K562 (cell line): ENCODE measurements at regions not wholly inside any gene's neighbourhood (a gene's known extent, or its start where the extent isn't known, plus 50 kb on each side); places are given as distances from the start of the nearest gene placed in this dataset.

Experiments used
- ATAC-seq: fragments of 200-7000 bp; cut with Tn5 transposase; 3 replicates; pipeline ENCODE4 v1.9.1; 2020; ENCODE audit warnings: moderate library complexity
- BruUV-seq: library from RNA; stranded (reverse); fragments of 400-500 nt; replicated peaks from 2 replicates; lab custom pipeline; 2021; lab: Mats Ljungman, UMichigan
- CTCF ChIA-PET: fragments of 300-600 bp; formaldehyde crosslinking; extraction: SDS; loops from one replicate; lab custom pipeline; 2021; ENCODE audit warnings: low intra/inter-chr PET ratio; lab: Yijun Ruan, JAX
- POLR2A ChIA-PET: fragments of 300-600, 350-650 bp; sonication (Branson Sonifier 250); formaldehyde crosslinking; extraction: SDS; loops from one replicate; lab custom pipeline; 2021; ENCODE audit warnings: antibody characterized with exemption, inconsistent platforms; lab: Yijun Ruan, JAX
- DNase-seq, 4 experiments: peaks; one replicate each; pipeline versions ENCODE4 v3.0.0 to v3.0.0-alpha.2; 2011 to 2018; ENCODE audit warnings: low spot score in 3 of 4, mixed read lengths in 3 of 4; ENCODE audit errors: extremely low read depth in 1 of 4
- FAIRE-seq: peaks from 2 replicates; lab custom pipeline; 2011; peaks lifted over from hg19 to GRCh38; lab: Jason Lieb, UNC
- H2AFZ ChIP-seq: 2 replicates; pipeline ENCODE4 v1.6.0; 2011; ENCODE audit warnings: low read depth, low read length, control low read depth, inconsistent platforms
- H3K27ac ChIP-seq: fragments of 200-600 bp; 3 replicates; pipeline ENCODE4 v1.8.0; 2011; ENCODE audit warnings: low read depth, mild to moderate bottlenecking, control low read depth, inconsistent platforms, low read length, moderate library complexity, mixed read lengths; ENCODE audit errors: extremely low read depth
- H3K27me3 ChIP-seq, 2 experiments: fragments of 300-600 bp in 1 of 2; 2 replicates in 1 of 2; 3 replicates in 1 of 2; pipeline versions ENCODE4 v1.6.0 to v1.8.0; 2011; ENCODE audit warnings: inconsistent platforms in 2 of 2, low read length in 2 of 2, mild to moderate bottlenecking in 1 of 2, mixed read lengths in 1 of 2, moderate library complexity in 1 of 2; ENCODE audit not compliant: control insufficient read depth in 2 of 2, insufficient read depth in 2 of 2
- H3K36me3 ChIP-seq: fragments of 300-600 bp; 3 replicates; pipeline ENCODE4 v1.8.0; 2011; ENCODE audit warnings: mild to moderate bottlenecking, low read length, inconsistent platforms; ENCODE audit not compliant: control insufficient read depth, insufficient read depth
- H3K4me1 ChIP-seq, 2 experiments: fragments of 200-600 bp in 1 of 2; replicated peaks in 1 of 2; 2 replicates in 1 of 2; 3 replicates in 1 of 2; pipeline versions ENCODE4 v1.5.1 to v1.8.0; 2011; ENCODE audit warnings: inconsistent platforms in 2 of 2, low read length in 2 of 2, mild to moderate bottlenecking in 1 of 2, mixed read lengths in 1 of 2, moderate library complexity in 1 of 2; ENCODE audit not compliant: control insufficient read depth in 2 of 2, insufficient read depth in 2 of 2
- H3K4me2 ChIP-seq: 2 replicates; pipeline ENCODE4 v1.6.1; 2011; ENCODE audit warnings: low read length, control low read depth, inconsistent platforms, mixed read lengths; ENCODE audit not compliant: insufficient read depth
- H3K4me3 ChIP-seq: fragments of 200-600 bp; sonication (generic), shearing (Covaris generic); 2 replicates; pipeline ENCODE4 v1.5.1; 2016; ENCODE audit warnings: control low read depth, inconsistent platforms
- H3K79me2 ChIP-seq: fragments of 200-600 bp; 3 replicates; pipeline ENCODE4 v1.8.0; 2011; ENCODE audit warnings: low read length, inconsistent platforms; ENCODE audit not compliant: control insufficient read depth, insufficient read depth
- H3K9ac ChIP-seq, 2 experiments: 2 replicates each; pipeline versions ENCODE4 v1.6.0 to v1.6.1; 2011; ENCODE audit warnings: low read depth in 2 of 2, low read length in 2 of 2, control low read depth in 1 of 2, inconsistent platforms in 1 of 2, mild to moderate bottlenecking in 1 of 2, mixed read lengths in 1 of 2; ENCODE audit not compliant: insufficient read depth in 1 of 2
- H3K9me1 ChIP-seq: one replicate; pipeline ENCODE4 v1.6.0; 2011; ENCODE audit warnings: inconsistent platforms, mild to moderate bottlenecking, low read length, moderate library complexity; ENCODE audit not compliant: control insufficient read depth, insufficient read depth
- H3K9me3 ChIP-seq: replicated peaks from 2 replicates; pipeline ENCODE4 v1.5.1; 2011; ENCODE audit warnings: low read depth, low read length, inconsistent platforms; ENCODE audit not compliant: control insufficient read depth, insufficient read depth
- H4K20me1 ChIP-seq: replicated peaks from 2 replicates; pipeline ENCODE4 v1.6.1; 2011; ENCODE audit warnings: low read length, inconsistent platforms, mixed read lengths; ENCODE audit not compliant: control insufficient read depth, insufficient read depth
- CEBPG ChIP-seq, 3 experiments: fragments of 200-800 bp in 1 of 3; sonication (Bioruptor generic) in 1 of 3; sonication (generic) in 1 of 3; formaldehyde crosslinking in 1 of 3; IDR thresholded peaks in 2 of 3; conservative IDR thresholded peaks in 1 of 3; 2 replicates each; pipeline versions ENCODE4 v1.6.1 to v1.8.0; 2016 to 2022; ENCODE audit warnings: missing compliant biosample characterization in 2 of 3, missing genetic modification characterization in 2 of 3, mild to moderate bottlenecking in 1 of 3, missing genetic modification reagents in 1 of 3
- ETV5 ChIP-seq: sonication (generic); formaldehyde crosslinking; IDR thresholded peaks from 2 replicates; pipeline ENCODE4 v1.4.0; 2020; ENCODE audit warnings: low read depth, mild to moderate bottlenecking, missing genetic modification reagents
- GTF2F1 ChIP-seq: IDR thresholded peaks from 2 replicates; pipeline ENCODE4 v1.6.1; 2011; ENCODE audit warnings: low read depth, low read length, improper control_type of control experiment
- HDAC3 ChIP-seq: fragments of 450-650 bp; IDR thresholded peaks from 2 replicates; pipeline ENCODE4 v1.6.1; 2018; ENCODE audit warnings: borderline replicate concordance, mild to moderate bottlenecking, moderate library complexity; ENCODE audit not compliant: partially characterized antibody
- ILF3 ChIP-seq: fragments of 450-650 bp; IDR thresholded peaks from 2 replicates; pipeline ENCODE4 v1.6.1; 2018; ENCODE audit warnings: antibody characterized with exemption, mild to moderate bottlenecking, moderate library complexity, borderline replicate concordance
- MTF1 ChIP-seq: fragments of 250-450 bp; sonication (Bioruptor Pico); IDR thresholded peaks from 2 replicates; pipeline ENCODE4 v1.9.0; 2021; ENCODE audit warnings: moderate library complexity, mild to moderate bottlenecking, inconsistent platforms, borderline replicate concordance
- NFE2L1 ChIP-seq: fragments of 450-650 bp; IDR thresholded peaks from 2 replicates; pipeline ENCODE4 v1.6.1; 2016; ENCODE audit warnings: missing genetic modification characterization, low read depth, mild to moderate bottlenecking, missing compliant biosample characterization, moderate library complexity, borderline replicate concordance
- NONO ChIP-seq, 2 experiments: fragments of 200-400 bp in 1 of 2; fragments of 450-650 bp in 1 of 2; formaldehyde crosslinking in 1 of 2; IDR thresholded peaks; 2 replicates each; pipeline ENCODE4 v1.6.1; 2017; ENCODE audit warnings: low read depth in 2 of 2, mild to moderate bottlenecking in 2 of 2, moderate library complexity in 2 of 2, low read length in 1 of 2
- POLR2H ChIP-seq: IDR thresholded peaks from 2 replicates; pipeline ENCODE4 v1.6.1; 2016; ENCODE audit warnings: missing genetic modification characterization, low read depth, mild to moderate bottlenecking, control low read depth, missing compliant biosample characterization, moderate library complexity
- PRMT5 ChIP-seq: sonication (generic); formaldehyde crosslinking; IDR thresholded peaks from 2 replicates; pipeline ENCODE4 v1.5.0; 2020; ENCODE audit warnings: missing genetic modification reagents
- RHOXF2B ChIP-seq: fragments of 250-450 bp; sonication (Bioruptor Pico); conservative IDR thresholded peaks from 2 replicates; pipeline ENCODE4 v1.5.1; 2021
- SAP30 ChIP-seq: fragments of 200-600 bp; sonication (generic); IDR thresholded peaks from 2 replicates; pipeline ENCODE4 v1.6.1; 2012; ENCODE audit warnings: borderline replicate concordance, low read depth, mild to moderate bottlenecking, moderate library complexity, low read length, control low read depth, inconsistent platforms; ENCODE audit not compliant: insufficient read depth, poor library complexity, severe bottlenecking
- U2AF1 ChIP-seq: fragments of 200-400 bp; formaldehyde crosslinking; optimal IDR thresholded peaks from 2 replicates; pipeline ENCODE3; 2017; ENCODE audit warnings: mild to moderate bottlenecking, low read depth, low read length, moderate library complexity
- ZNF174 ChIP-seq: fragments of 250-450 bp; sonication (Bioruptor Pico); IDR thresholded peaks from 2 replicates; pipeline ENCODE4 v1.4.0; 2020; ENCODE audit warnings: mild to moderate bottlenecking
- ZNF764 ChIP-seq: fragments of 250-450 bp; sonication (Bioruptor Pico); IDR thresholded peaks from 2 replicates; pipeline ENCODE4 v1.4.0; 2020; ENCODE audit warnings: low read depth, mild to moderate bottlenecking, moderate library complexity
- WGBS: fragments of 100-300 bp; shearing (Covaris generic); methylation state at CpG from one replicate; pipeline ENCODE4 v1.1.6; 2016; ENCODE audit warnings: low coverage, mixed read lengths; ENCODE audit not compliant: insufficient coverage; ENCODE audit errors: missing lambda C conversion rate; 5-methylcytosine and 5-hydroxymethylcytosine counted together
- in situ Hi-C: fragments of 300-500 bp; cut with MboI; formaldehyde crosslinking; loops from 4 replicates; pipeline ENCODE4 v1.15.0; 2018; ENCODE audit warnings: inconsistent platforms, mixed read lengths
- intact Hi-C: fragments of 100-400 bp; cut with micrococcal nuclease; formaldehyde crosslinking; loops from 2 replicates; pipeline ENCODE4 v1.14.2; 2022
- TF ChIP-seq, protein P1 (sequence below): fragments of 450-650 bp; IDR thresholded peaks from 2 replicates; pipeline ENCODE4 v1.6.1; 2016; ENCODE audit warnings: missing biosample characterization, missing genetic modification characterization
- TF ChIP-seq, protein P2 (sequence below): sonication (generic); formaldehyde crosslinking; IDR thresholded peaks from 2 replicates; pipeline ENCODE4 v1.8.0; 2023; ENCODE audit warnings: mild to moderate bottlenecking, missing genetic modification reagents

DNA sequence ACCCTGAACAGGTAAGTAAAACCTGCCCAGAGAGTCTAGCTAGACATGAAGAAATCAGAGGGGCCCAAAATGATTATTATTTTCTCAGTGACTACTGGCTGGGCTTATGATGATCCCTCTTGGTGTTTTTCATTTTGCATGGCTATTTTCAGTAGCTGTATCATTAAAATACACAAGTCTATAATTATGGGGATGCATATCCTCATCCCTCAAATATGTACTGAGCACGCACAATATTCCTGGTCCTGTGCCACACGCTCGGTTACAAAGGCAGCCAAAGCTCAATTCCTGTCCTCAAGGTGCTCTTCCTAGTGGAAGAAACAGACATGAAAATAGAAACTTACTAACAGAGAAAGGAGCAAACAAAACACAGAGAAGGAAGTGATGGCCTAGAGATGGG, 180.0 kb downstream of the DAD1 start:
- Histone ChIP-seq H3K4me3 (no peak overlapping the region), H3K36me3 (no peaks in the 10 kb centered on the region), H3K9me1 (no peaks in the 10 kb centered on the region), H4K20me1 (no peaks in the 10 kb centered on the region), H3K27ac (no peak overlapping the region), H3K9me3 (no peaks in the 10 kb centered on the region), H3K4me1 (no peaks in the 10 kb centered on the region), H3K27me3 (peaks cover 0 to 6% of the 10 kb centered on the region in 2 experiments; a peak in 1 of 5 replicates), H3K79me2 (no peaks in the 10 kb centered on the region), H3K4me2 (no peak overlapping the region), H2AFZ (no peak overlapping the region), H3K9ac (no peak overlapping the region)
- BruUV-seq = no TSS peak
- DNase-seq (no peak), FAIRE-seq (no peak), ATAC-seq (no peak)
- intact Hi-C loops = no loop called here
- ChIA-PET POLR2A (interaction anchor here (0.6 kb wide), 1 partner anchor 242 kb away, joined by 4 read pairs; no protein-coding TSS in a partner anchor), CTCF (no interaction called here)
- WGBS = 15% methylated on average over 3 of the region's 3 CpGs
- TF ChIP-seq RHOXF2B (no peak), CEBPG (CRISPR knock-in tag; IDR thresholded peaks at IDR 0.05) (no peak), CEBPG (tag; conservative IDR thresholded peaks at IDR 0.05 in 1 of 2, IDR thresholded peaks at IDR 0.05 in 1 of 2) (no peak), NFE2L1 (tag) (no peak), PRMT5 (no peak), ILF3 (no peak), ETV5 (CRISPR knock-in tag) (no peak), GTF2F1 (no peak), NONO (IDR thresholded peaks at IDR 0.05; ENCODE audit: low read depth in 2 of 2, low read length in 1 of 2) (no peak), MTF1 (no peak), POLR2H (tag) (no peak), SAP30 (no peak), ZNF764 (no peak), U2AF1 (no peak), ZNF174 (CRISPR knock-in tag) (no peak), HDAC3 (no peak)
- TF ChIP-seq, protein P1, sequence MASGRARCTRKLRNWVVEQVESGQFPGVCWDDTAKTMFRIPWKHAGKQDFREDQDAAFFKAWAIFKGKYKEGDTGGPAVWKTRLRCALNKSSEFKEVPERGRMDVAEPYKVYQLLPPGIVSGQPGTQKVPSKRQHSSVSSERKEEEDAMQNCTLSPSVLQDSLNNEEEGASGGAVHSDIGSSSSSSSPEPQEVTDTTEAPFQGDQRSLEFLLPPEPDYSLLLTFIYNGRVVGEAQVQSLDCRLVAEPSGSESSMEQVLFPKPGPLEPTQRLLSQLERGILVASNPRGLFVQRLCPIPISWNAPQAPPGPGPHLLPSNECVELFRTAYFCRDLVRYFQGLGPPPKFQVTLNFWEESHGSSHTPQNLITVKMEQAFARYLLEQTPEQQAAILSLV (tag) = no peak
- TF ChIP-seq, protein P2, sequence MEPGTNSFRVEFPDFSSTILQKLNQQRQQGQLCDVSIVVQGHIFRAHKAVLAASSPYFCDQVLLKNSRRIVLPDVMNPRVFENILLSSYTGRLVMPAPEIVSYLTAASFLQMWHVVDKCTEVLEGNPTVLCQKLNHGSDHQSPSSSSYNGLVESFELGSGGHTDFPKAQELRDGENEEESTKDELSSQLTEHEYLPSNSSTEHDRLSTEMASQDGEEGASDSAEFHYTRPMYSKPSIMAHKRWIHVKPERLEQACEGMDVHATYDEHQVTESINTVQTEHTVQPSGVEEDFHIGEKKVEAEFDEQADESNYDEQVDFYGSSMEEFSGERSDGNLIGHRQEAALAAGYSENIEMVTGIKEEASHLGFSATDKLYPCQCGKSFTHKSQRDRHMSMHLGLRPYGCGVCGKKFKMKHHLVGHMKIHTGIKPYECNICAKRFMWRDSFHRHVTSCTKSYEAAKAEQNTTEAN (CRISPR knock-in tag) = no peak
- in situ Hi-C loops = no loop called here
